GM19452 (cell line): ENCODE measurements at regions not wholly inside any gene's neighbourhood (a gene's known extent, or its start where the extent isn't known, plus 50 kb on each side); places are given as distances from the start of the nearest gene placed in this dataset.

Source experiments
- ATAC-seq: cut with Tn5 transposase; IDR thresholded peaks from one replicate; pipeline ENCODE4 v1.9.1; 2021; ENCODE audit not compliant: unreplicated experiment

GRCh38 chr1:164477343-164477742, 81.6 kb upstream of the PBX1 start:
- no peak for ATAC-seq

GRCh38 chr1:164479242-164479641, 79.7 kb upstream of the PBX1 start:
- no peak for ATAC-seq

- ATAC-seq, result no peak
These were observed 78.6 kb upstream of the PBX1 start for GRCh38 chr1:164480285-164480907.

GRCh38 chr1:164495905-164496304, 63.1 kb upstream of the PBX1 start:
- no peak for ATAC-seq

- ATAC-seq, result no peak
These were observed 60.2 kb upstream of the PBX1 start for GRCh38 chr1:164498792-164499191.

GRCh38 chr1:164504749-164505148, 54.2 kb upstream of the PBX1 start:
- ATAC-seq, result no peak
